ENCODE measurements at regions not wholly inside any gene's neighbourhood (a gene's known extent, or its start where the extent isn't known, plus 50 kb on each side); places are given as distances from the start of the nearest gene placed in this dataset.

DNA sequence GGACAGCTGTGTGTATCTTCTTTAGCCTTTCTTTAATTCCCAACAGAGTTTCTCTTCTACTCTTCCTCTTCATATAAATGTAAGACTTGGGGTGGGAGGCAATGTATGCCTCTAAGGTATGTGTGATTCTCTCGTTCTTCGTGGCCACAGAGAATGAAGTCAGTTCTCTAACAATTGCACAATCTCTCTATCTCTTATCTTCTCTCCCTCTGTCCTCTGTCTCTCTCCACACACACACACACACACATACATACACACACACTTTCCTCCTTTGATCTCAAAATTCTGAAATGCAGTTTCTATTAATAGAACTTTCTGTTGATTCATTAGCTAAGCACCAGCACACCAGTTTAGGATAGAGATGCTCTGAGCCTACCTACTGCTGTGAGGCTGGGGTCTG lies 615.7 kb upstream of the SALL1 start:
- H3K4me3 ChIP-seq (ENCODE audit: low read depth, low read length) = no peak overlapping the region
- no peak for DNase-seq (ENCODE audit: low read depth)
- in situ Hi-C loops (cut with HindIII; ENCODE audit: low sequenced_read_pairs) = no loop called here
- TF ChIP-seq, protein P1, sequence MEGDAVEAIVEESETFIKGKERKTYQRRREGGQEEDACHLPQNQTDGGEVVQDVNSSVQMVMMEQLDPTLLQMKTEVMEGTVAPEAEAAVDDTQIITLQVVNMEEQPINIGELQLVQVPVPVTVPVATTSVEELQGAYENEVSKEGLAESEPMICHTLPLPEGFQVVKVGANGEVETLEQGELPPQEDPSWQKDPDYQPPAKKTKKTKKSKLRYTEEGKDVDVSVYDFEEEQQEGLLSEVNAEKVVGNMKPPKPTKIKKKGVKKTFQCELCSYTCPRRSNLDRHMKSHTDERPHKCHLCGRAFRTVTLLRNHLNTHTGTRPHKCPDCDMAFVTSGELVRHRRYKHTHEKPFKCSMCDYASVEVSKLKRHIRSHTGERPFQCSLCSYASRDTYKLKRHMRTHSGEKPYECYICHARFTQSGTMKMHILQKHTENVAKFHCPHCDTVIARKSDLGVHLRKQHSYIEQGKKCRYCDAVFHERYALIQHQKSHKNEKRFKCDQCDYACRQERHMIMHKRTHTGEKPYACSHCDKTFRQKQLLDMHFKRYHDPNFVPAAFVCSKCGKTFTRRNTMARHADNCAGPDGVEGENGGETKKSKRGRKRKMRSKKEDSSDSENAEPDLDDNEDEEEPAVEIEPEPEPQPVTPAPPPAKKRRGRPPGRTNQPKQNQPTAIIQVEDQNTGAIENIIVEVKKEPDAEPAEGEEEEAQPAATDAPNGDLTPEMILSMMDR (IDR thresholded peaks at IDR 0.05; ENCODE audit: low read depth, low read length, missing control alignments) = no peak

- TF ChIP-seq, protein P1 (IDR thresholded peaks at IDR 0.05; ENCODE audit: low read depth, low read length, missing control alignments) = no peak
- DNase-seq (ENCODE audit: low read depth) = no peak
- H3K4me3 ChIP-seq (ENCODE audit: low read depth, low read length) = no peak overlapping the region
- in situ Hi-C loops (cut with HindIII; ENCODE audit: low sequenced_read_pairs) = no loop called here
These were observed 612.1 kb upstream of the SALL1 start for GRCh38 chr16:51763072-51763661.

DNA sequence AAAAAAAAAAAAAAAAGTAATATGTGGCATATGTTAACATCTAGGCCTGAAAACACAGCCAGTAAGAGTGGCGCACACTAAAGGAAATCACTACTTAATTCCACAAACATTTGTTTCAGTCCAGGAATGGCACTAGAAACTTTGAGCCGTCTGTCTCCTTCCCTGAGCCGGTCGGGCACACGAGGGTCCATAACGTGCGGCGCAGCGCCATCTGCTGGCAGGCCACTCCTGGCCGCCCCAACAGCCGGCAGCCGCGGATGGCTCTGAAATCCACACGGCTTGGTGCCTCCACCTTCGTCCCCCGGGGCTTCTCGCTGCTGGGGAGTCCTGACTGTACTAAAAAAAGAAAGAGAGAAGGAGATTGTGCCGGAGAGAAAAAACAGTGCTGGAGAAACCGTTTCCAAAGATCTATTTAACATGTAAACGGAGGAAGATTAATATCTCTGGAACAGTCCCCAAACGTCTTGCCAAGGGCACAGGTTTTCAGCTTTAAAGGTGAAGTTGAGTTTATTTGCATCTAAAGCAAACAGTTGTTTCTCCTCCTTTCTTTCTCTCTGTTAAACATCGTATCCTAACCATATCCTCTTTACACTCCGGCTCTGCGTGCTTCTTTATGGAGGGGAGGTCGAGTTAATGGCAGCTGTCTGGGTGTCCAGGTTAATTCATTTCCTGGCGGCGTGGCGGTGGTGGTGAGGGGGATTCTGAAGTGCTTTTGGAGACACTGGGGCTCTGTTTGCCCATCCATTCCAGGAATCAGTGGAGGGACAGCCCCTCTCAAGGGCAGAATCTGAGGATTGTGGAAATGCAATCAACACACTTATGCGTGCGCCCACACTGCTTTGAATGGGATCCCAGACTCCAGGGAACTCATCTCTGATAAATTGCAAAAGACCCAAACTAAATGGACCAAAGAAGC lies 611.3 kb upstream of the SALL1 start:
- in situ Hi-C loops (cut with HindIII; ENCODE audit: low sequenced_read_pairs) = no loop called here
- DNase-seq (ENCODE audit: low read depth) = peak; percentile 46
- H3K4me3 ChIP-seq (ENCODE audit: low read depth, low read length) = peak overlapping the region; percentile 3

GRCh38 chr16:51761001-51761400 lies 609.9 kb upstream of the SALL1 start:
- in situ Hi-C loops (cut with HindIII; ENCODE audit: low sequenced_read_pairs) = no loop called here
- DNase-seq (ENCODE audit: low read depth) = no peak
- no peak overlapping the region for H3K4me3 ChIP-seq (ENCODE audit: low read depth, low read length)
- TF ChIP-seq, protein P1 (IDR thresholded peaks at IDR 0.05; ENCODE audit: low read depth, low read length, missing control alignments) = no peak

More for the DNA sequence above, 611.3 kb upstream of the SALL1 start:
- TF ChIP-seq, protein P1 (IDR thresholded peaks at IDR 0.05; ENCODE audit: low read depth, low read length, missing control alignments) = peak; percentile 97

GRCh38 chr16:51759999-51760398 lies 608.9 kb upstream of the SALL1 start:
- in situ Hi-C loops (cut with HindIII; ENCODE audit: low sequenced_read_pairs) = no loop called here
- no peak for DNase-seq (ENCODE audit: low read depth)
- TF ChIP-seq, protein P1 (IDR thresholded peaks at IDR 0.05; ENCODE audit: low read depth, low read length, missing control alignments) = no peak
- H3K4me3 ChIP-seq (ENCODE audit: low read depth, low read length) = no peak overlapping the region

DNA sequence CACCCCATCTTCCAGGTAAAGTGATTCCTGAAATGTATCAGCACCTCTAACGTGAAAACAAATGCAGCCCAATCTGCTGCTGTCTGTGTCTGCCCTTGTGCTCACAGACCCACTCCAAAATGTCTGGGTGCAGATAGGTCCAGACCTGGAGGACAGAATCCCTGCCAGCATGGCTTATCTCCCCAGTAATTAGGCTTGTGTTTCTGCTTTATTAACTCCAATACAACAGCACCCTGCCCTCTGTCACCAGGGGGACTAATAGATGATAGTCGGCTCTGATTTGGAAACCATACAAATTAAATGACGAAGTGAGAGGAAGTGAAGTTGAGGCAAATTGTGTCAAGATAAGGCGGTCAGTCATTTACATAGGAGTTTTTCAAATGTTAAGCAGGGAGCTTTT lies 608.3 kb upstream of the SALL1 start:
- no peak overlapping the region for H3K4me3 ChIP-seq (ENCODE audit: low read depth, low read length)
- DNase-seq (ENCODE audit: low read depth) = no peak
- in situ Hi-C loops (cut with HindIII; ENCODE audit: low sequenced_read_pairs) = no loop called here
- TF ChIP-seq, protein P1 (IDR thresholded peaks at IDR 0.05; ENCODE audit: low read depth, low read length, missing control alignments) = no peak

All from astrocyte of the cerebellum (primary cell).